Fibroblast of pulmonary artery (primary cell): ENCODE measurements at regions not wholly inside any gene's neighbourhood (a gene's known extent, or its start where the extent isn't known, plus 50 kb on each side); places are given as distances from the start of the nearest gene placed in this dataset.
"Not testable (repeated sequence)": the region's sequence is repeated elsewhere in the genome, so short reads cannot be mapped to it uniquely, and the experiment has no call there.

Experiments
- DNase-seq: peaks from one replicate; pipeline ENCODE4 v3.0.0-alpha.2; 2010; ENCODE audit warnings: low read depth
- H3K4me3 ChIP-seq: replicated peaks from 2 replicates; pipeline ENCODE4 v1.5.1; 2011; ENCODE audit warnings: low read depth, mild to moderate bottlenecking, control low read depth, low read length, moderate library complexity
- TF ChIP-seq, protein P1 (sequence below): IDR thresholded peaks from 2 replicates; pipeline ENCODE4 v1.5.1; 2011; ENCODE audit warnings: mild to moderate bottlenecking, control low read depth, low read length, inconsistent platforms; ENCODE audit errors: missing control alignments

DNA sequence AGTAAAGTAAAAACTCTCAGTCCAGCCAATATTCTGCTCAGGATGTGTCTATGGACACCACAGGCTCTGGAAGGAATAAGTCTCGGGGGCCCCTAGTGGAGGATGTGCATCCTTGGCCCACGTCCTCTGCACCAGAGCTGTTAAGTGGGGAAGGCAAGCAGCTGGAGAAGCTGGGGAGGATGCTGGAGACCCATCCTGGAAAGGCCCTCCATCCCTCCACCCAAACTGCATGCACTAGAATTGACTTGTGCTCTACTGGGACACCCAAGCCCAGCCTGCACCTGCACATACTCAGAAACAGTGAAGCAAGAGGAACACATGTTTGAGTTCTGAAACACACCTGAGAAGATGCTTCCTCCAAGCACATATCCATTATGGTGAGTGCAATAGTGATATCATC is 307.8 kb downstream of the TSHZ3 start:
- TF ChIP-seq, protein P1, sequence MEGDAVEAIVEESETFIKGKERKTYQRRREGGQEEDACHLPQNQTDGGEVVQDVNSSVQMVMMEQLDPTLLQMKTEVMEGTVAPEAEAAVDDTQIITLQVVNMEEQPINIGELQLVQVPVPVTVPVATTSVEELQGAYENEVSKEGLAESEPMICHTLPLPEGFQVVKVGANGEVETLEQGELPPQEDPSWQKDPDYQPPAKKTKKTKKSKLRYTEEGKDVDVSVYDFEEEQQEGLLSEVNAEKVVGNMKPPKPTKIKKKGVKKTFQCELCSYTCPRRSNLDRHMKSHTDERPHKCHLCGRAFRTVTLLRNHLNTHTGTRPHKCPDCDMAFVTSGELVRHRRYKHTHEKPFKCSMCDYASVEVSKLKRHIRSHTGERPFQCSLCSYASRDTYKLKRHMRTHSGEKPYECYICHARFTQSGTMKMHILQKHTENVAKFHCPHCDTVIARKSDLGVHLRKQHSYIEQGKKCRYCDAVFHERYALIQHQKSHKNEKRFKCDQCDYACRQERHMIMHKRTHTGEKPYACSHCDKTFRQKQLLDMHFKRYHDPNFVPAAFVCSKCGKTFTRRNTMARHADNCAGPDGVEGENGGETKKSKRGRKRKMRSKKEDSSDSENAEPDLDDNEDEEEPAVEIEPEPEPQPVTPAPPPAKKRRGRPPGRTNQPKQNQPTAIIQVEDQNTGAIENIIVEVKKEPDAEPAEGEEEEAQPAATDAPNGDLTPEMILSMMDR: no peak
- DNase-seq: no peak
- no peak overlapping the region for H3K4me3 ChIP-seq

DNA sequence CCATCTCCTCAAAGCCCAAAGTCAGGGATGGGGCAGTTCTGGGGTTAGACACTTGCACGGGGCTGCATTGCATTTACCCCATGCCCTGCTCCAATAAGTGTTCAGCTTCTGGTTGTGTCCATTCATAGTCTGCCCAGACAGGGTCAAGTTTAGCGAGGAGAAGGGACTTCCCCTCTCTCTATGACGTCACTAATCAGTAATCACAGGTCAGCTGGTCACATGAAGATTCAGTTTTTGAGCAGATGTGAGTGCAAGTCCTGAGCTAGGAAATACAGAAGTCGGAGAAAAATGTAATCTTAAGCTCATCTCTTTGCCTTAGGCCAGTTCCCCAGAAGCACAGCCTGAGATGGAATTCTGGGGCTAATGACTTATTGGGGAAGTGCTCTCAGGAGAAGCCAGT is 310.1 kb downstream of the TSHZ3 start:
- DNase-seq: no peak
- no peak overlapping the region for H3K4me3 ChIP-seq
- TF ChIP-seq, protein P1: no peak

DNA sequence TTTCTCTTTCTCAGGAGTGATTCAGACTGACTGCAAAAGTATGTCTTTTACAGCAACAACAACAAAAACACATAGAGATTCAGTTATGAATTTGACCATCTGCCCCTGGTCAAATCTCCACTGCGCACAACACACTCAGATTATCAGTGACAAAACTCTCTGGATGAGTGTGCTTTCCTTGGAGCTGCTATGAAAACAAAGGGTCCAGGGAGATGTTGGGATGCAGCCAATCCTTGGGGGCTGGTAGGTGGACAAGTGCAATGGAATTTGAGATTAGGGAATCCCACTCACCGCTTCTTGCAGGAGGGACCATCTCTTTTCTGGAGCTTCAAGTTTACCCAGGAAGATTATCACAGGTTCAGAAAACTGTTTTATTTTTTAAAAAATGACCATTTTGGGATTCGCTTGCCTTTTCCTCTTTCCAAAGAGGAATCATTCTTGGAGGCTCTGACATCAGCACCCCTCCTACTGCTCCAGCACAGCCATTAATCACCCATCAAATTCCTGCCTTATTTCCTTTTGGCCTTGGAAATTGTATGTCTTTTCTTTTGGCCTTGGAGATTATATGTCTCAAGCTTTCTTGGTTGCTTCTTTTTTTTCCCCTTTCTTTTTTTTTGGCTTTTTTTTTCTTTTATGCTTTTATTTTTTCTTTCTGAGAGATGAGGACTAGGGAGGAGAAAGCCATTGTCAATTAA is 311.8 kb downstream of the TSHZ3 start:
- no peak for DNase-seq
- no peak overlapping the region for H3K4me3 ChIP-seq
- TF ChIP-seq, protein P1: no peak

DNA sequence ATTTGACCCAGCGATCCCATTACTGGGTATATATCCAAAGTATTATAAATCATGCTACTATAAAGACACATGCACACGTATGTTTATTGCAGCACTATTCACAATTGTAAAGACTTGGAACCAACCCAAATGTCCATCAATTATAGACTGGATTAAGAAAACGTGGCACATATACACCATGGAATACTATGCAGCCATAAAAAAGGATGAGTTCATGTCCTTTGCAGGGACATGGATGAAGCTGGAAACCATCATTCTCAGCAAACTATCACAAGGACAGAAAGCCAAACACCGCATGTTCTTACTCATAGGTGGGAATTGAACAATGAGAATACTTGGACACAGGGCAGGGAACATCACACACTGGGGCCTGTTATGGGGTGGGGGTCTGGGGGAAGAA is 317.8 kb downstream of the TSHZ3 start:
- not testable (repeated sequence) for H3K4me3 ChIP-seq, DNase-seq

GRCh38 chr19:31023038-31023437 is 326.2 kb downstream of the TSHZ3 start:
- H3K4me3 ChIP-seq: no peak overlapping the region
- TF ChIP-seq, protein P1: no peak
- DNase-seq: no peak

GRCh38 chr19:31018936-31019335 is 330.3 kb downstream of the TSHZ3 start:
- TF ChIP-seq, protein P1: no peak
- no peak for DNase-seq
- H3K4me3 ChIP-seq: no peak overlapping the region

- DNase-seq: no peak
- H3K4me3 ChIP-seq: no peak overlapping the region
- TF ChIP-seq, protein P1: no peak
These were observed 333.5 kb downstream of the TSHZ3 start for GRCh38 chr19:31015778-31016177.
